Epithelial cell of esophagus (primary cell): ENCODE measurements at regions not wholly inside any gene's neighbourhood (a gene's known extent, or its start where the extent isn't known, plus 50 kb on each side); places are given as distances from the start of the nearest gene placed in this dataset.

ENCODE experiments used
- DNase-seq: peaks from one replicate; pipeline ENCODE4 v3.0.0; 2010; ENCODE audit warnings: low read depth
- H3K4me3 ChIP-seq: 2 replicates; pipeline ENCODE4 v1.5.1; 2011; ENCODE audit warnings: mild to moderate bottlenecking, low read length, control low read depth
- CTCF ChIP-seq: IDR thresholded peaks from 2 replicates; pipeline ENCODE4 v1.5.1; 2011; ENCODE audit warnings: low read depth, mild to moderate bottlenecking, low read length, control low read depth, inconsistent platforms; ENCODE audit not compliant: insufficient read depth; ENCODE audit errors: missing control alignments

GRCh38 chr2:63692002-63692606, 103.3 kb downstream of the MDH1 start:
- DNase-seq = peak; percentile 60
- TF ChIP-seq CTCF = peak; percentile 46
- no peak overlapping the region for H3K4me3 ChIP-seq

- no peak for DNase-seq
- no peak for TF ChIP-seq CTCF
Observed at GRCh38 chr2:63695583-63695982, 106.8 kb downstream of the MDH1 start.

GRCh38 chr2:63696496-63696895, 107.7 kb downstream of the MDH1 start:
- peak; percentile 54 for DNase-seq
- H3K4me3 ChIP-seq = no peak overlapping the region
- TF ChIP-seq CTCF = no peak

More at GRCh38 chr2:63695583-63695982, 106.8 kb downstream of the MDH1 start:
- H3K4me3 ChIP-seq = no peak overlapping the region

GRCh38 chr2:63697160-63697559, 108.4 kb downstream of the MDH1 start:
- no peak for TF ChIP-seq CTCF
- no peak overlapping the region for H3K4me3 ChIP-seq
- no peak for DNase-seq

GRCh38 chr2:63698786-63699548, 110.2 kb downstream of the MDH1 start:
- no peak overlapping the region for H3K4me3 ChIP-seq
- DNase-seq = peak; percentile 91
- TF ChIP-seq CTCF = peak; percentile 71

GRCh38 chr2:63699549-63699839, 110.7 kb downstream of the MDH1 start:
- TF ChIP-seq CTCF = no peak
- peak; percentile 16 for DNase-seq
- H3K4me3 ChIP-seq = no peak overlapping the region

- H3K4me3 ChIP-seq = no peak overlapping the region
- DNase-seq = no peak
- no peak for TF ChIP-seq CTCF
Observed at GRCh38 chr2:63700271-63700670, 111.5 kb downstream of the MDH1 start.
